GM12873 (cell line): ENCODE measurements at regions not wholly inside any gene's neighbourhood (a gene's known extent, or its start where the extent isn't known, plus 50 kb on each side); places are given as distances from the start of the nearest gene placed in this dataset.

Experiments used
- TF ChIP-seq, protein P1 (sequence below): IDR thresholded peaks from 2 replicates; pipeline ENCODE4 v1.5.1; 2012; ENCODE audit warnings: low read depth, mild to moderate bottlenecking, moderate library complexity, low read length, control low read depth; ENCODE audit not compliant: insufficient read depth; ENCODE audit errors: missing control alignments

DNA sequence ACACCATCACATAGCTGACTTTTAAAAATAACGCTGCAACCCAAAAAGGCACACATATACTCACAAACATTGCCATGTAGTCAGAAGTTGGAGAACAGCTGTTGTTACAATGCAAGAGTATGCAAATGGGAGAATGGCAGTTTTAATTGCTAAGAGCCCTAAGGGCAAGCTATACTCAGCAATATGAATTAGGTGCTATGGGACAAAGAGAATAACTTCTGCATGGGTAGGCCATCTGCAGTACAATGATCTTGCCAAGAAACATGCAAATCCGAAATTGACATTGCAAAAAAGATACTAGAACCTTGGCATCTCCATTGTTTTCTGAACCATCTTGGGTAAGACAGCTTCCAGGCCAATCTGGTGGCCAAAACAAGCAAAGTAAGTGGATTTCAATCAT, 697.8 kb downstream of the LRRIQ3 start:
- TF ChIP-seq, protein P1, sequence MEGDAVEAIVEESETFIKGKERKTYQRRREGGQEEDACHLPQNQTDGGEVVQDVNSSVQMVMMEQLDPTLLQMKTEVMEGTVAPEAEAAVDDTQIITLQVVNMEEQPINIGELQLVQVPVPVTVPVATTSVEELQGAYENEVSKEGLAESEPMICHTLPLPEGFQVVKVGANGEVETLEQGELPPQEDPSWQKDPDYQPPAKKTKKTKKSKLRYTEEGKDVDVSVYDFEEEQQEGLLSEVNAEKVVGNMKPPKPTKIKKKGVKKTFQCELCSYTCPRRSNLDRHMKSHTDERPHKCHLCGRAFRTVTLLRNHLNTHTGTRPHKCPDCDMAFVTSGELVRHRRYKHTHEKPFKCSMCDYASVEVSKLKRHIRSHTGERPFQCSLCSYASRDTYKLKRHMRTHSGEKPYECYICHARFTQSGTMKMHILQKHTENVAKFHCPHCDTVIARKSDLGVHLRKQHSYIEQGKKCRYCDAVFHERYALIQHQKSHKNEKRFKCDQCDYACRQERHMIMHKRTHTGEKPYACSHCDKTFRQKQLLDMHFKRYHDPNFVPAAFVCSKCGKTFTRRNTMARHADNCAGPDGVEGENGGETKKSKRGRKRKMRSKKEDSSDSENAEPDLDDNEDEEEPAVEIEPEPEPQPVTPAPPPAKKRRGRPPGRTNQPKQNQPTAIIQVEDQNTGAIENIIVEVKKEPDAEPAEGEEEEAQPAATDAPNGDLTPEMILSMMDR = no peak

- TF ChIP-seq, protein P1 = no peak
These were observed 698.3 kb downstream of the LRRIQ3 start for GRCh38 chr1:73499671-73500070.

DNA sequence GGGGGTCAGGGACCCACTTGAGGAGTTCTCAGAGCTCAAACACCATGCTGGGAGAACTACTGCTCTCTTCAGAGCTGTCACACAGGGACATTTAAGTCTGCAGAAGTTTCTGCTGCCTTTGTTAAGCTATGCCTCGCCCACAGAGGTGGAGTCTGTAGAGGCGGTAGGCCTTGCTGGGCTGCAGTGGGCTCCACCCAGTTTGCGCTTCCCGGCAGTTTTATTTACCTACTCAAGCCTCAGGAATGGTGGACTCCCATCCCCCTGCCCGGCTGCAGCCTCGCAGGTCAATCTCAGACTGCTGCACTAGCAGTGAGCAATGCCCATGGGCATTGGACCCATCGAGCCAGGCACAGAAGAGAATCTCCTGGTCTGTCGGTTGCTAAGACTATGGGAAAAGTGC, 706.4 kb downstream of the LRRIQ3 start:
- TF ChIP-seq, protein P1 = no peak

GRCh38 chr1:73475316-73475870, 722.6 kb downstream of the LRRIQ3 start:
- TF ChIP-seq, protein P1 = no peak

DNA sequence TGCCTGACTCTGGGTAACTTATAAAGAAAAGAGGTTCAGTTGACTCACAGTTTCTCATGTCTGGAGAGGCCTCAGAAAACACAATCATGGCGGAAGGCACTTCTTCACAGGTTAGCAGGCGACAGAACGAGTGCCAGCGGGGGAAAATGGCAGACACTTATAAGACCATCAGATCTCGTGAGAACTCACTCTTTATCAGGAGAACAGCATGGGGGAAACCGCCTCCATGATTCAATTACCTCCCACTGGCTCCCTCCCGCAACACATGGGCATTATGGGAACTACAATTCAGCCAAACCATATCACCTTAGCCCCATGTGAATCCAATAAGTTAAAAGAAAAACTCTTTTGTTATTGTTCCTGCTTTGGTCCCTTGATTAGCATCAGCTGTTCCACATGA, 725.2 kb downstream of the LRRIQ3 start:
- TF ChIP-seq, protein P1 = no peak

GRCh38 chr1:73467731-73468130, 730.2 kb downstream of the LRRIQ3 start:
- TF ChIP-seq, protein P1 = no peak

GRCh38 chr1:73463873-73464272, 734.1 kb downstream of the LRRIQ3 start:
- TF ChIP-seq, protein P1 = no peak

DNA sequence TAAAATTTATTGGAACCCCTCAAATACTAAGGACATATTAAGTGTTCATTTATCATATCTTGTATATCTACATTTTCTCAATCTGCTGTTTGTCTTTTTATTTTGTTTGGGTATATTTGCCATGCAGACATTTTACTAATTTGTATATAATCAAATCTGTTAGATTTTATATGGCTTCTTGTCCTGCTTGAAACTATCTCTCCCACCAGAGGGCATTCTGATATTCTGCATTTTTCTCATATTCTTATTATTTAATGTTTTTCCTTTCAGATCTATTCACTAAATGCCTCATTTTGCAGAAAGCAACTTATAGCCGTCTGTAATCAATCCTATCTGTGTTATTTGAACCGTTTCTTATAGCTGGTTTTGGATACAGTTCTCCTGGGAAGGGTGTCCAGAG, 745.5 kb downstream of the LRRIQ3 start:
- TF ChIP-seq, protein P1 = no peak
